Hematopoietic multipotent progenitor cell treated with erythropoietin and hydrocortisone succinate and interleukin-3 and kit ligand, for 8 days (in vitro differentiated cells): ENCODE measurements at regions not wholly inside any gene's neighbourhood (a gene's known extent, or its start where the extent isn't known, plus 50 kb on each side); places are given as distances from the start of the nearest gene placed in this dataset.
"Not testable (repeated sequence)": the region's sequence is repeated elsewhere in the genome, so short reads cannot be mapped to it uniquely, and the experiment has no call there.

ENCODE experiments used
- DNase-seq: peaks from one replicate; pipeline ENCODE4 v3.0.0-alpha.2; 2015

DNA sequence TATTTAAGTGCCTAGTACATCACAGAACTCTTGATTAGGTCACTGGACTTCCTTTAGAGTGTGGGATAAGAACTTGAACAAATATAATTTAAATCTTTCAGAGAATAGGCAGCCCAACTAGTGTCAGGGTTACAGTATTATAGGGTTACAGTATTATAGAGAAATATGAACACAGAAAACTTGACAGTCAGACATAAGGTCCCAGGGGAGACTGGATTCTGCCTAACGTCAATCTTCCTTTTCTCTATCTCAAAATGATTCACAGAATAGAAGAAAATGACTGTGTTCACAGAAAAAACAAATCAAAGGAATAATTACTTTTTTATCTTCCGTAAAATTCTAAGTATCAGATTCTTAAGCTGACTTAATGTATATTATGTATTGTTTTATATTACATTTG lies 623.8 kb downstream of the HTR1B start:
- no peak for DNase-seq

DNA sequence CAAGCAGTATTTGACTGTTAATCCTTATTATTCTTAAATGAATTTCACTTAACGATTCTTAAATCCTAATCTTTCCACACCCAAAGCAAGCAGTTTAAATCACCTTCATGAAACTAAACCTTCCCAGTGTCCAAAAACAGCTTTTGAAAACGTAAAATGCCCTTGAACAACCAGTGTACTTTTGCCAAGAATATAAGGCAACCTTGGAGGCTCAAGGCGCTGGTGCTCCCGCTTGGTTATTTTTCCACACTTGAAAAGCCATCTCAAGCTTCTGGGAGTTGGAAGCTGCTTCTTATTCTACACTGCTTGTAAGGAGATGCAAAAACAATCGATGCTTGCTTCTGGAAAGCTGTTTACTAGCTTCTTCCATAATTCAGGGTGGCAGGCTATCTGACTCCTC lies 625.7 kb downstream of the HTR1B start:
- DNase-seq, result no peak

DNA sequence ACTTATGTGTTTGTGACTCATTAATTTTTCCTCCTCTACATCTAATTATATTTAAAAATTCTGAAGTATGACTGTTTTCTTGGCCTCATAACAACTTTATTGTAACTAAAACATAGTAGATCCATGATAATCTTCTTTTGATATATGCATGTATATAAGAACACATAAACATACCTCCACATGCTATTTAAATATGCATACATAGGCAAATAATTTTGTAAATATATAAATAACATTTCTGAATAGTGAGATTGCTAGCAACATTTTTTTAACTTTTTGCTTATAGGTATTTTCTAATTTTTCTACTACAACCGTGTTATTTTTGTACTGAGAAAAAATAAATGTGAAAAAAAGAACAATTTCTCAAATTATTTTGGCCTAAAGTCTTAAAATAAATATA lies 627.6 kb downstream of the HTR1B start:
- DNase-seq, result no peak

DNA sequence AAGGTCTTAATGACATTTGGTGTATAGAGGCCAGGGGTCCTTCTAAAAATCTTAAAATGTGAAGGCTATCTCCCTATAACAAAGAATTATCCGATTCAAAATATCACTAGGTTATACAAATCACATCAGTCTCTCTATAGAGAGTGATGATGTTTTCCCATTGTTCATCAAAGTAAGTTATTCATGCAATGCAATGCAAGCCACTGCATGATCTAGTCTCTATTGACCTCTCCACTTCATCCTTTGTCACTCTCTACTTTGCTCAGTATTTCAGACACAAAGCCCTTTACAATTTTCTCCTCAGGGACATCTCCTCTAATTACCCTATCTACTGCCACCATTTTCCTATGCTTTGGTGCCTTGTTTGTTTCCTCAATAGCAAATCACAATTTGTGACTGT lies 628.0 kb downstream of the HTR1B start:
- DNase-seq, result no peak

DNA sequence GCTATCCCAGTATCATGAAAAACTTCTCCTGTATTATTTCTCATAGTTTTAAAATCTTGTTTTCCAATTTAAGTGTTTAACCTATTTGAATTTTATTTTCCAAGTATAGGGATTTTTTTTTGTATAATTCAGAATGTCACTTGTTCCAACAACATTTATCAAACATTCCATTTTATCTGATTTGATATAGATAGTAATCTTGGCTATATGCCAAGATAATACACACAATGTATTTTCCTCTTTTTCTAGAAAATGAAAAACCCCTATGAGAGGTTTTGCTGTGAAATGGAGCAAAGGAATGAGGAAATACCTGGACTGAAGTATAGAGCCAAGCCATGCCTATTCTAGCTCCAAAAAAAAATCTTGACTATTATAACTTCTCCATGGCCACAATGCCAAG lies 628.9 kb downstream of the HTR1B start:
- no peak for DNase-seq

DNA sequence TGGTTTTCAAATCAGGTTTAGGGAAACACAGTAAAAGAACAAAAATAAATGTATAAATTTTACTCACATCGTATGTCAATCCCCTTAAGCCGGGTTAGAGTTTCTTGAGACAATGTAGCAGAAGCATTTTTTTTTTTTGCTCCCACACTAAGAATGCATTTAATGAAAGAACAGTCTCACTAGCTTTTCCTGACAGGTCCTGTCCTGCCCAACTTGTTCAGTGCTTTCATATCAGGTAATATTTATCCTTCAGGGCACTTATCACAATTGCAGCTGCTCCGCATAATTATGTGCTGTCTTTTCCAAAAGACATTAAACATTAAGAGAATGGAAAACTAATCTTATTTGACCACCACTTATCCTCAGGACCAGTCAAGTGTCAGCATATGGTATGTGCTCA lies 632.0 kb downstream of the HTR1B start:
- no peak for DNase-seq

DNA sequence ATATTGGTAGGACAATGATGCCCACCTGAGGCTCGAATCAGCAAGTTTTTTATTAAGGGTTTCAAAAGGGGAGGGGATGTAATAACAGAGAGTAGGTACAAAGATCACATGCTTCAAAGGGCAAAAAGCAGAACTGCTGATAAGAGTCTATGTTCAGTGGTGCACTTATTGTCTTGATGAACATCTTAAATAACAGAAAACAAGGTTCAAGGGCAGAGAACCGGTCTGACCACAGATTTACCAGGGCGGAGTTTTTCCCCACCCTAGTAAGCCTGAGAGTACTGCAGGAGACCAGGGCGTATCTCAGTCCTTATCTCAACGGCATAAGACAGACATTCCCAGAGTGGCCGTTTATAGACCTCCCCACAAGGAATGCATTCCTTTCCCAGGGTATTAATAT lies 639.7 kb downstream of the HTR1B start:
- not testable (repeated sequence) for DNase-seq

DNA sequence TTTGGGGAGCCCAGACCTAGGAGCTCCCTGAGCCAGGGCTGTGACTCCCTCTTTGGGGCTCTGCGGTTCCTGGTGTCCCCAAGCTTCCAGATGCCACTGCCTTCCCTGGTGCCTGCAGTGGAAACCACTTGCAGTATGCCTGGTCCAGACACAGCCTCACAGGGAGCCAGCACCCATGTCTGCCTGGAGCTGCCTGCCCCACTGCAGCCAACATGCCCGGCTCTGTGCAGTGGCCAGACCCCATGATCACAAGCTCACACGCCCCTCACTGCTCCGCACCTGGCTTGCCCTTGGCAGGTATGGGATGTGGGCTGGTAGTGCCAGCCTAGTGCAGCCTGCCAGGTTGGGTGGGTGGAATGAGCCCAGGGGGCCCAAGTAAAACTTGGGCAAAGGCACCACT lies 644.8 kb downstream of the HTR1B start:
- no peak for DNase-seq

DNA sequence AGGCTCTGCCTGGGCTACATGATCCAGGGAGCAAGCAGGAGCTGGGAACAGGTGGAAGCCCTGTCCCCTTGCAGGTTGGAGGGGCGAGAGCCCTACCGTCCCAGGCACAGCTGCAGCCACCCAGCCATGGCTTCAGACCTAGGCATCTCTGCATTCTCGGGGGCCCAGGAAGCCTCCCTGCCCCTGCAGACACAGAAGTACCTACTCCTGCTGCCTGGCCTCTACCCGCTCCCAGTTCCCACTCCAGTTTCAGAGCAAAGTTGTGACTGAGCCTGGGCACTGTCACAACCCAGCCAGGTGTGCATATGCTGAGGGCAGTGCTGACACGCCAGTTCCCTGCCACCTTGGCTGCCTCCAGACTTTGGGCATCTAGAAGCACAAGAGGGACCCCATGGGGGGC lies 645.9 kb downstream of the HTR1B start:
- no peak for DNase-seq

DNA sequence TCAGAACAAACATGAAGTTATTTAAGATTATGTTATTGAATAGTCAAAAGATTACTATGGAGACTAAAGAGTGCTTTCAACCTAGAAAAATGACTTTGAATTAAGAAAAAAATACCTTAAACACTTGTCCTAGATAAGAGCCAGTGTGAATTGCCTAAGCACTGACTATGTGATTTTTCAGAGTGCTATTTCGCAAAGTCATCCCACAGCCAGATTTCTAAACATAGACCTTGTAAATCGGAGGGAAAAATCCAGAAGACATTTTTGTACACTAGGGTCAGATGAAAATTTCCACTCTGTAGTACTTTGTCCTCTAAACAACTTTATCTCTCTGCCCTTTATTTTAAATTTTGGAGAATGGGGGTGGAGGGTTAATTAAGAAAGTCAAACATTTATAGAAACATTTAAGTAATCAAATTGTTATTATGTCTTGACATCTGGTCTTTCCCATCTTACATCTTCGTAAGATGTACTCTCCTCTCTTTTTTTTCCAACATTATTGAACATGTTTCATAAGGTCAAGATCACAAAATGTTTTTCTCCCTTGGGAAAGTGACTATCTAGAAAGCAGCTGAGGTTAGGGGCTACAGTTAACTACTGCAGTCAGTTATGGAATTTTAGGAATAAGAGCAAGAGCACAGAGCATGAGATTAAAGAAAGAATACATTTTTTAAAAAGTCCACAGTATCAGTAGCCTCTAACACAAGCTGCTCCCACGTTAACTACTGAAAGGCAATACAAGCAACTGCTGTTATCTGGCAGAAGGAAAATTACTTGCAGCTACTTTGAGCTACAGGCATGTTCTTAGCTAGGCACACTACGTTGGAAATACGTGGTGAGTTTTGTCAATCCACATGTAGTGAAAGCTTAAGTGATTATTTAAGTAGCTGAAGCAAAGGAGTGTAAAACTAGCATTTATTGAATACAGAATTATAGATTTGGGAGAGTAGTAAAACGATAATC lies 648.5 kb downstream of the HTR1B start:
- DNase-seq, result no peak

DNA sequence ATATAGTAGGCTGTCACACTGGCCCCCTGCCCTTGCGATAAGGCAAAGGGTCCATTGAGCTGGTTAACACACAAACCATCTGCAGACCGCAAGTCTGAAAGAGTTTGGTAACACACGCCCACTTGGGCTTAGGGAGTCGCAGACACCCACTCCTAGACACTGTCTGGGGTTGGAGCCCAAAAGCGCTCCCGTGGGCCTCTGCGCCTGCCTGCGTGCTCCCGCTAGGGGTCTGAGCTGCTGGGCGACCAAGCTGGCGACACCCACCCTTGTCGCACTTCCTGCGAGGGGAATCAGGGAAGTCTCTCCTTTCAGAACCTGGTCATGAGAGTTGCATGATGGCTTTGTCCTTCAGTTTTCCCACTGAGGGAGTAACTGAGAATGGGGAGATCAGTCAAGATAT lies 653.0 kb downstream of the HTR1B start:
- DNase-seq, result no peak

DNA sequence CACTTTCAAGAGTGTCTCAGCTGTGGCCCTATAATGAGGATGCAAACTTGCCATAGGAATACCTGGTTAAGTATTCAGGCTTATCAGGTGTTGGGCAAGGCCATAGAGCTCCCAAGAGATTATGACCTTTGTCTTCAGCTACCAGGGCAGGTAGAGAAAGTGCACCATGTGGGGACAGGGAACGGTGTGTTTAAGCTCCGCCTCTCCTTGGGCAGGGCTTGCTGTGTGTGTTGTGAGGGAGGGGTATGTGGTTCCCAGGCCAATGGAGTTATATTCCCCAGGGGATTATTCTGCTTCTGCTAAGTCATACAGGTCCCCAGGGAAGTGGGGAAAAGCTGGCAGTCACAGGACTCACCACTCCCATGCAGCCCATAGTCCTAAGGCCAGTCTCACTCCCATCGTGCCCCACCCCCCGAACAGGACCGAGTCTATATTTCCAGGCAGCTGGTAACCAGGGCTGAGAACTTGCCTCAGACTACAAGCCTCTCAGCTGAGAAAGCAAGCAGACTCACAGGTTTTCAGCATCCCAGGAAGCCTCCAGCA lies 660.2 kb downstream of the HTR1B start:
- no peak for DNase-seq

DNA sequence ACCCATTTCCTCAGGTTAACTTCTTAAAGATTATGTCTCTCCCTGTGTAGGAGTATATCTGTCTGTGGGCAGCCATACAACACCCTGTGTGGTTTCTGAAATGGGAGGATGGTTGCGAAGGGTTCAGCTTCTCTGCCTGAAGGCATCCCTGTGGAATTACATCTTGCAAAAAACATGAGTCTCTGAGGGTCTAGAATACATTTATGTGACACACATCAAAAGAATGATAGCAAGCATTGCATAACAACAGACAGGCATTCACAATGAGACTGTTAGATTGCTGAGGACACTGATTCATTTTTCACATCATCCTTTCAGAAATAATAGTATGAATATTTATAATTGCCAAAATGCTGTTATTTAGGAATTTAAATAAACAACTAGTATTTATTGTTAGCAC lies 670.9 kb downstream of the HTR1B start:
- no peak for DNase-seq

DNA sequence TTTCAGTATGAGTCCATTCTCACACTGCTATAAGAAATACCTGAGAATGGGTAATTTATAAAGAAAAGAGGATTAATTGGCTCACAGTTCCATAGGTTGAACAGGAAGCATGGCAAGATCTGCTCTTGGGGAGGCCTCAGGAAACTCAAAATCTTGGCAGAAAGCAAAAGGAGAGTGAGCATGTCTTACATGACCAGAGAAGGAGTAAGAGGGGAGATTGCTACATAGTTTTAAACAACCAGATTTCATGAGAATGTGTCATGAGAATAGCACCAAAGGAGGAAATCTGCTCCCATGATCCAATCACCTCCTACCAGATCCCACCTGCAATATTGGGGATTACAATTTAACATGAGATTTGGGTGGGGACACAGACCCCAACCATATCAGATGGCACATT lies 672.4 kb downstream of the HTR1B start:
- no peak for DNase-seq

DNA sequence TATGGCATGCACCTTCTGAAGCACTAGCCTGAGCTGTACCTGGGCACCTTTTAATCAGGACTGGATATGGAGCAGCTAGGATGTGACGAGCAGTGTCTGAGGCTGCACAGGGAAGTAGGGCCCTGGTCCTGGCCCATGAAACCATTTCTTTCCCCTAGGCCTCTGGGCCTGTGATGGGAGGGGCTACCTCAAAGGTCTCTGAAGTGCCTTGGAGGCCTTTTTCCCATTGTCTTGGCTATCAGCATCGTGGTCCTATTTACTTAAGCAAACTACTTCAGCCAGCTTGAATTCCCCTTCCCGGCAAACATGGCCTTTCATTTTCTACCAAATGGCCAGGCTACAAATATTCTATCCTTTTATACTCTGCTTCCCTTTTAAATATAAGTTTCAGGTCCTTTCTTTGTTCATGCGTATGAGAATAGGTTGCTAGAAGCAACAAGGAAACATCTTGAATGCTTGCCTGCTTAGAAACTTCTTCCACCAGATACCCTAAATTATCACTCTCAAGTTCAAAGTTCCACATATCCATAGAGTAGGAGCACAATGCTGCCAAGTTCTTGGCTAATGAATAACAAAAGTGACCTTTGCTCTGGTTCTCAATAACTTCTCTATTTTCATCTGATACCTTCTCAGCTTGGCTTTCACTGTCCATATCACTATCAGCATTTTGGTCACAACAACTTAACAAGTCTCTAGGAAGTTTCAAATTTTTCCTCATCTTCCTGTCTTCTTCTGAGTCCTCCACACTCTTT lies 673.1 kb downstream of the HTR1B start:
- no peak for DNase-seq

DNA sequence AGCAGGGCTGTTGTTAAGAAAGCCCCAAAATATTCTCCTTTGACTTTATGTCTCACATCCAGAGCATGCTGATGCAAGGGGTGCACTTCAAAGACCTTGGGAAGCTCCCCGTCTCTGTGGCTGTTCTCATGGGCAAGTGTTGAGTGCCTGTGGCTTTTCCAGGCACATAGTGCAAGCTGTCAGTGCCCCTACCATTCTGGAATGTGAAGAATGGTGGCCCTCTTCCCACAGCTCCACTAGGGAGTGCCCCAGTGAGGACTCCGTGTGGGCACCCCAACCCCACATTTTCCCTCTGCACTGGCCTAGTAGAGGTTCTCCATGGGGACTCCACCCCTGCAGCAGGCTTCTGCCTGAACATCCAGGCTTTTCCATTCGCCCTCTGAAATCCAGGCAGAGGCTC lies 673.7 kb downstream of the HTR1B start:
- DNase-seq, result no peak

DNA sequence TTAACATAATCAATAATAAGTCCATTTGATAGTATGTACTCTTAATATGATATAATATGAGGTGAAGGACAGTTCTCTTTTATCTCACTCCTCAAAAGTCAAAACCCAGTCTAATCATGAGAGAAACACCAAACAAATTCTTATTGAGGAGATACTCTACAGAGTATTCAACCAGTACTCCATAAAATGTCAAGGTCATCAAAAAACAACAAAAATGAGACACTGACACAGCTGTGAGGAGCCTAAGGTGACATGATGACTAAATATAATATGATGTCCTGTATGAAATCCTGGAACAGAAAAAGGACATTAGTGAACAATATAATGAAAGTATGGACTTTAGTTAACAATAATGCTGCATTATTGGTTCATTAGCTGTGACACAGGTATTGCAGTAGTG lies 675.1 kb downstream of the HTR1B start:
- no peak for DNase-seq

DNA sequence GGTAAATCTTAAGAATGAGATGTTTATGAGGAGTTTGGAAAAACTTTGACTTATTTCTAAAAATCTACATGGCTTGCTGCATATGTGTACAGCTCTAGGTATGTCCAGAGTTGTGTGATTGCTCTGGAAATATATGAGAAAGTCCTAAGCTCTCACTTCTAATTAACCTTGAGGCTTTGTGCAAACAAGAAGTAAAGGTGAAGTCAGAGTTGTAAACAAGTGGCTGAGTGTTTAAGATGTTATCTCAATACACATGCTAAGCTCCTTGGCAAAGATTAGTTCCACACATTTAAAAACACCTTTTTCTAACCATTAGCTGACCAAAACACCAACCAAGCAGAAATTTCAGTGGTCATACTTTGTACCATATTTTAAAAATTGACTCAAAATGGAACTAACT lies 684.2 kb downstream of the HTR1B start:
- no peak for DNase-seq

DNA sequence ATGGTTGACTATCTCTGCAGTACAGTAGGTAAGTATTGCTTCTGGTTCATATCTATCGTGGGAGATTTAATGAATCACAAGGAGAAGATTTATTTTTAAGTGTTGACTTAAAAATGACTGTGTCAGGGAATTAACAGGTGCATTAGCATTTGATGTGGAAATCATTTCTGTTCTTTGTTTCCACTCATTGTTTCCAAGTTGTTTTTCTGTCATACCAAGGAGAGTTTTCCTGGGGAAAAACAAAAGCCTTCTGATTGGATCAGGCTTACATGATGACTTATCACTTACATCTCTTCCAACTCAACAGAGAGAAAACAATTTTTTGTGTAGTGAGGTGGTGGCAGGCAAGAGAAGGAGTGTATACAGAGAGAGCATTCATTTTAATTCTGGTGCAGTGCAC lies 686.4 kb downstream of the HTR1B start:
- no peak for DNase-seq

DNA sequence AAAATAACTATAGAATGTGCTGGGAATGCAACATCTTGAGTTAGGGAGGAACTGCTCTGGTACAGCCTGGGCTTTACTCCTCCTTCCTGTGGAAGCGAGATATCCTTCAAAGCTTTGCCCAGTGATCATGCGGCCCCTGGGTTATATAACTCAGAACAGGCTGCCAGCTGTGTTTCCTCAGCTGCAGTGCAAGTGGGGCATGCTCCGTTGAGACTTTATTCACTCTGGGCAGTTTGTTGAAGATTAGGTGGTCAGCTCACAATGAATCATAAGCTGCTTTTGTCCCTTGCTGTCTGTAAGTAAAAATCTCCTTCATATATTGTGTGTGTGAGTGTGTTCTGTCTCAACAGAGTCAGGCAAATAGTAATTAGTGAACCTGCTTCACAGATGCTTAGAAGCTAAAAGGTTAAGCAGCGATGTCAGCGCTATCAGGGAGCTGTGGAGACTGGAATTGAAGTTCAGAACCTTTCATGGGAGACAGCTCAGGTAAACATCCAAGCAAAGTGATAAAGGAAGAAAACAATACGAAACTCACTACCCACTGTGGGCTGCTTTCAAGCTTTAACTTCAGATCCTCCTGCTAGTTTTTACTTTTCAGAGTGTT lies 688.4 kb downstream of the HTR1B start:
- no peak for DNase-seq

DNA sequence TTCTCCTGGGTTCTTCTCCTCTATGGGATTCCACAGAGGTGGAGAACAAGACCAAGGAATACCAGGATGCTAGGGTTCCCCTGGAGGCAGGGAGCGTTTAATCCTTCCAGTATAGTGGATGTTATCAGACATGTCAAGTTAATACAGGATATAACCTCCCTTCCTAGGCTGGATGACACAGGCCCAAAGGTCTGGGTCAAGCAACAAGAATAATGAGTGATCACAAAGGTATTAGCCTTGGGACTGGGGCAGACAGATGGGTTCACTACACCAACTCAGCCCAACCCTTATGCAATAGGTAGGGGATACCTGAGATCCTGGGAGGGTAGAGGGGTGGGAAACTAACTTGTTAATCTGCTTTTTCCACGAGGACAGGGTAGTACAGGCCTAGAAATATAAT lies 690.3 kb downstream of the HTR1B start:
- no peak for DNase-seq

DNA sequence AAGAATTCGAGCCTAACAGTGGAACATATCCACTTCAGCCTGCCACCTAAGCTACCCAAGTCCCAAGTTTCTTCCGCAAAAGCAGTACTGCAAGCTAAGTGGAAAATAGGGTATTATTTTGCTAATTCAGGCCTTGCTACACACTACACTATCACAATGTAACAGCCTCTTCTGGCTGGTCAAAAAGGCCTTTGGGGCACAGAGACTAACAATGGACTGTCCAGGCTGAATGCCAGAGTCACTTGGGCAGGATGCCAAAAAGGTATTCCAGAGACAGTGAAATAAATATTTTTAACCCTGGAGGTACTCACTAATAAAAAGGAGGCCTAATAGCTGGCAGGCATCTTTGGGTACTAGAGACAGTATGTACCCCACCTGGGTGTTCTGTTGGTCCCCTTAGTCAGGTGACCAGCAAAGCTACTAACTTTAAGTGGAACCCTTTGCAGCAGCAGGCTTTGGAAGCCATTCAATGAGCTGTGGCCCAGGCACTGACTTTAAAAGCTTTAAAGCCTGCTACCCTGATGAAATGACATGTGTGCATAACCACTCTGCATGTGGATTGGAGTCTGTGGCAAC lies 692.1 kb downstream of the HTR1B start:
- no peak for DNase-seq

DNA sequence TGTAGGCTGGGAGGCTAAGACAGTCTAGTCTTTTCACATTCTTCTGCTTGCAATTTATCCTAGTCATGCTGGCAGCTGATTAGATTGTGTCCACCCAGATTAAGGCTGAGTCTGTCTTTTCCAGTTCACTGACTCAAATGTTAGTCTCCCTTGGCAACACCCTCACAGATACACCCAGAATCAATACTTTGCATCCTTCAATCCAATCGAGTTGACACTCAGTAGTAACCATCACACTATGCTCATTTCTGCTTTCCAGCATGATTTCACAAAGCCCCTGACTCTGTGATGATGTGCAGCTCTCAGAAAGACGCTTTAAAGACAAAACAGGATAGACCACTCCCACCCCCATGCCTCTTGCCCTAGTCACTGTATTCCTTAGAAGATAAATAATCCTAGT lies 693.0 kb downstream of the HTR1B start:
- no peak for DNase-seq
